Heart right ventricle (tissue), 16 donors: ENCODE measurements at regions not wholly inside any gene's neighbourhood (a gene's known extent, or its start where the extent isn't known, plus 50 kb on each side); places are given as distances from the start of the nearest gene placed in this dataset.

ENCODE experiments used
- ATAC-seq, 8 donors: fragments of 200-7000 bp; cut with Tn5 transposase; one replicate each; pipeline ENCODE4 v1.9.1; 2020; ENCODE audit warnings: mild to moderate bottlenecking in 8 of 8, moderate library complexity in 8 of 8, moderate number of reproducible peaks in 1 of 8
- DNase-seq, 2 donors: peaks; one replicate each; pipeline ENCODE4 v3.0.0-alpha.2; 2020
- H3K27ac ChIP-seq, 10 donors: fragments of 200-600 bp; sonication (generic) in 2 of 10; one replicate each; pipeline versions ENCODE4 v1.5.0 to v1.8.0; 2020 to 2022; ENCODE audit warnings: mild to moderate bottlenecking in 3 of 10
- H3K27me3 ChIP-seq, 7 donors: fragments of 200-600 bp; one replicate each; pipeline ENCODE4 v1.8.0; 2021 to 2022; ENCODE audit warnings: mild to moderate bottlenecking in 2 of 7
- H3K36me3 ChIP-seq, 9 donors: fragments of 200-600 bp; sonication (generic) in 1 of 9; one replicate each; pipeline versions ENCODE4 v1.5.0 to v1.8.0; 2020 to 2022; ENCODE audit warnings: mild to moderate bottlenecking in 2 of 9
- H3K4me1 ChIP-seq, 9 donors: fragments of 200-600 bp; sonication (generic) in 1 of 9; one replicate each; pipeline versions ENCODE4 v1.5.0 to v1.8.0; 2020 to 2022; ENCODE audit warnings: mild to moderate bottlenecking in 4 of 9
- H3K4me3 ChIP-seq, 10 donors: fragments of 200-600 bp; sonication (generic) in 2 of 10; one replicate each; pipeline versions ENCODE4 v1.5.0 to v1.8.0; 2020 to 2022; ENCODE audit warnings: mild to moderate bottlenecking in 7 of 10, moderate library complexity in 2 of 10
- H3K9me3 ChIP-seq, 11 donors: fragments of 200-600 bp in 10 of 11; sonication (generic) in 2 of 11; one replicate each; pipeline versions ENCODE4 v1.5.0 to v1.8.0; 2013 to 2022; ENCODE audit warnings: mild to moderate bottlenecking in 2 of 11, control low read depth in 1 of 11, moderate library complexity in 1 of 11
- WGBS, 2 donors: extraction: QIAGEN DNeasy Blood & Tissue Kit; methylation state at CpG; one replicate each; pipeline ENCODE4 v1.1.7; 2013; ENCODE audit warnings: inconsistent platforms in 1 of 2; 5-methylcytosine and 5-hydroxymethylcytosine counted together
- intact Hi-C, 10 donors: fragments of 100-400 bp; cut with DNase I; formaldehyde crosslinking; loops; one replicate each; pipeline versions ENCODE4 v1.11.1 to v1.14.2; 2022
- TF ChIP-seq, protein P1 (sequence below), 9 donors: fragments of 200-600 bp; sonication (generic) in 2 of 9; IDR thresholded peaks; one replicate each; pipeline versions ENCODE4 v1.5.0 to v1.8.0; 2021 to 2022; ENCODE audit warnings: antibody characterized with exemption in 9 of 9, mild to moderate bottlenecking in 5 of 9, moderate library complexity in 1 of 9
- donor health status: Arrhythmogenic right ventricular cardiomyopathy.
- donor health status: ischemic (EF 13 %, LVEDD 7.1; RV severe dilation, severe dysfunction).
- donor health status: healthy with polysubstance abuse.
- donor health status: DM: no; HTN: yes; CAD: no.
- donor health status: DM: no; HTN: no; CAD: no.
- donor health status: ischemic (EF 25% LVEDD 6.9; RV normal size, moderate dysfunction).
- donor health status: ischemic (EF 25% LVEDD 5.7; RV mildly dilated, moderate dysfunction).
- donor health status: healthy.
- donor health status: DM: yes; HTN: yes; CAD: no.
- donor health status: Ischemic cardiomyopathy.
- donor health status: ischemic (EF 35%, LVEDD 5.7; RV mildly dilated, moderate dysfunction).
- donor health status: nonischemic (EF 11% LVEDD 7.7; RV severe dilation, severe dysfunction).
- donor health status: DM: yes; HTN: yes; CAD: no.
- donor health status: PGD.
- donor health status: ischemic (EF 29% LVEDD 5.4; RV normal size, mild dysfunction).
- donor health status: nonischemic (EF 23%, LVEDD 6.1; RV moderate dilation, normal function).

DNA sequence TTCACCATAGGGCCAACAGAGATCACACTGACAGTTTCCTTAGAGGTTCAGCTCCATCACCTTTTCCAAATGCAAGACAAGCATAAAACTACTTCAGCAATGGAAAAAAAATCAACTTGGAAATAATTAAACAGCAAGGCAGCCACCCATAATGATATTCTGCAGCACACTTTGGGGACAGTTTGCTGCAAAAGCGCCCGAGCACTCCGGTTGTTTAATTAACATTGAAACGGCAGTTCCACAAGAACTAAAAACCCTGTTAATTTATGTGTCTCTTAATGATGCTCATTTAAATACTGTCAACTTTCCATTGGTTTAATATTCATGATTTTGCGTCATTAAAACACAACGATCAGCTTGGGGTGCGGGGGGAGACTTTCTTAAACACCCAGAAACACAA, 153.2 kb downstream of the ELAVL4 start:
- no peak for ATAC-seq
- WGBS, 2 donors = 90 to 92% methylated on average over 7 of the region's 7 CpGs
- peaks cover 0 to 14% (median 0%) of the 10 kb centered on the region in 9 donors for H3K4me1 ChIP-seq
- no peak overlapping the region for H3K4me3 ChIP-seq
- no peaks in the 10 kb centered on the region for H3K36me3 ChIP-seq
- TF ChIP-seq, protein P1, sequence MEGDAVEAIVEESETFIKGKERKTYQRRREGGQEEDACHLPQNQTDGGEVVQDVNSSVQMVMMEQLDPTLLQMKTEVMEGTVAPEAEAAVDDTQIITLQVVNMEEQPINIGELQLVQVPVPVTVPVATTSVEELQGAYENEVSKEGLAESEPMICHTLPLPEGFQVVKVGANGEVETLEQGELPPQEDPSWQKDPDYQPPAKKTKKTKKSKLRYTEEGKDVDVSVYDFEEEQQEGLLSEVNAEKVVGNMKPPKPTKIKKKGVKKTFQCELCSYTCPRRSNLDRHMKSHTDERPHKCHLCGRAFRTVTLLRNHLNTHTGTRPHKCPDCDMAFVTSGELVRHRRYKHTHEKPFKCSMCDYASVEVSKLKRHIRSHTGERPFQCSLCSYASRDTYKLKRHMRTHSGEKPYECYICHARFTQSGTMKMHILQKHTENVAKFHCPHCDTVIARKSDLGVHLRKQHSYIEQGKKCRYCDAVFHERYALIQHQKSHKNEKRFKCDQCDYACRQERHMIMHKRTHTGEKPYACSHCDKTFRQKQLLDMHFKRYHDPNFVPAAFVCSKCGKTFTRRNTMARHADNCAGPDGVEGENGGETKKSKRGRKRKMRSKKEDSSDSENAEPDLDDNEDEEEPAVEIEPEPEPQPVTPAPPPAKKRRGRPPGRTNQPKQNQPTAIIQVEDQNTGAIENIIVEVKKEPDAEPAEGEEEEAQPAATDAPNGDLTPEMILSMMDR (IDR thresholded peaks at IDR 0.05) = no peak
- DNase-seq = no peak
- no peaks in the 10 kb centered on the region for H3K9me3 ChIP-seq
- no peak overlapping the region for H3K27ac ChIP-seq
- H3K27me3 ChIP-seq = peaks cover 0 to 12% (median 0%) of the 10 kb centered on the region in 7 donors
- intact Hi-C loops = no loop called here

DNA sequence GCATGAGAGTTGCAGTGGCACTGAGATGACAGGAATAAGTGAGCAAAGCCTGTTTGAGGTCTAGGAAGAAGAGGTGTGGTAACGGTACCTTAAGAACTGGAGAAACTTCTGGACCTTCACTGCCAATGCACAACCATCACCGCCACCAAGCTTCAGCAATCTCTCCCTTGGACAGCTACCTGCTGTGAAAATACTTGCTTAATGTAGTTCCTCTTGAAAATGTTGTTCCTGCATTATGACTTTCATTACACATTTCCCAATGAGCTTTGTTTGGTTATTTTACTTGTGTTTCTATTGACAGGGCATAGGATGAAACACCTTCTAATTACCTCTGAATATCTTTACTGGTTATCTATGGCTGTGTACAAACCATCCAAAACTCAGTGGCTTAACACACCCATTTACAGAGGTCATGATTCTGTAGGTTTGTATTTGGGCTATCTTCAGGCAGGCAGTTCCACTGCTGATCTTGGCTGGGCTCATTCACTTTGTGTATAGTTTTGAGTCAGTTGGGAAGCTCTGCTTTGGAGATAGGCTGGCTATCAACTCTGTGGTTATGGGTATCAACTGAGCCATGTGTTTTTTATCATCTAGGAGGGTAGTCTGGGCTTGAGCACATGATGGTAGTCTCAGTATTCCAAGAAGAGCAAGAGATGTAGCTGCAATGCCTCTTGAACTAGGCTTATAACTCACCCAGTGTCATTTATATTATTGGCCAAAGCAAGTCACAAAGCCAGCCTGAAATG, 149.4 kb downstream of the ELAVL4 start:
- ATAC-seq (no peak), DNase-seq (no peak)
- no peak overlapping the region for H3K4me3 ChIP-seq
- no peaks in the 10 kb centered on the region for H3K9me3 ChIP-seq
- TF ChIP-seq, protein P1 (IDR thresholded peaks at IDR 0.05) = no peak
- WGBS, 2 donors = 68 to 80% methylated on average over 2 of the region's 2 CpGs
- no peak overlapping the region for H3K27ac ChIP-seq
- intact Hi-C loops = no loop called here
- H3K4me1 ChIP-seq = no peaks in the 10 kb centered on the region
- no peaks in the 10 kb centered on the region for H3K36me3 ChIP-seq
- peaks cover 0 to 29% (median 0%) of the 10 kb centered on the region in 7 donors for H3K27me3 ChIP-seq

DNA sequence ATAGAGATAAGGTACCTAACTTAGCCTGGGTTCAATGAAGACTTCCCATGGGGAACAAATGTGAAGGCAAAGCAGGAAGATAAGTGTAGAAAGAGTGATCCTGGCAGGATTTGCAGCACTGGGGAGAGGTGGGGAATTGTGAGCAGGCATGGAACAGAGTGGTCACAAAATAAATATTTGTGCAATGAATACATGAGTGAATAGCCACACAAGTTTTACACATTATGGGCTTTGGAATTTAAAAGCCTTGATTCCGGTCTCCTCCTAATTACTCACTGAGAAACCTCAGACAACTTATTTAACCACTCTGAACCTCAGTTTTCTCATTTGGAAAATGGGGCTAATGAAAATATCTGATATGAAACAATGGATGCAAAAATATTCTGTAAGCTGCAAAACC, 148.3 kb downstream of the ELAVL4 start:
- H3K36me3 ChIP-seq = no peaks in the 10 kb centered on the region
- H3K4me1 ChIP-seq = no peaks in the 10 kb centered on the region
- H3K9me3 ChIP-seq = no peaks in the 10 kb centered on the region
- ATAC-seq (no peak), DNase-seq (no peak)
- peaks cover 0 to 32% (median 8%) of the 10 kb centered on the region in 7 donors for H3K27me3 ChIP-seq
- intact Hi-C loops = no loop called here
- WGBS, 2 donors = 85 to 86% methylated on average over 1 of the region's 1 CpG
- H3K27ac ChIP-seq = no peak overlapping the region
- no peak overlapping the region for H3K4me3 ChIP-seq
- TF ChIP-seq, protein P1 (IDR thresholded peaks at IDR 0.05) = no peak
